ENCODE measurements at regions not wholly inside any gene's neighbourhood (a gene's known extent, or its start where the extent isn't known, plus 50 kb on each side); places are given as distances from the start of the nearest gene placed in this dataset.

DNA sequence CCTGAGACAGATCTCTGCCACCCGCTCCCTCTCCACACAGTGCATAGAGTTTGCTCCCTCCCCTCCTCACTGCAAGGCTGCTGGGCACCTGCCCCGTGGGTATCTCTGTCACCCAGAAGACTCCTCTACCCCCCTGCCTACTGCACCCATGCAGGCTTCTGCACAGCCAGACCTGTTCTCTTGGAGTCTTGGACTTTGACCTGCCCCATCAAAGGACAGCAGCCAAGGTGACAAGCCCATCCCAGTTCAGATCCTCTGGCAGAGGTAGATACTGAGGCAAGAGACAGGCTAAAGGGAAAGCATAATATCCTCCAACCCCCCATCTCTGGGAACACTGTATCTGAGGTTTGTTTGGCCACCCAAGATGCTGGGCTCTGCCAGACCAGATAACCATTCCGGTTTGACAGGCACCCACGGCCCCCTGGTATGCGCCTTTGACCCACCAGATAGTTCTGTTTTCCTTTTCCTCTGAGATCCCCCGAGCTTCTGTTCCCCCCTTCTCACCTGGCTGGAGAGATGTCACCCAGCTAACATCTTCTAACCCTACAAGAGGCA, 239.6 kb downstream of the SOX9 start:
- in situ Hi-C loops (cut with MboI; ENCODE audit: low sequenced_read_pairs): no loop called here

DNA sequence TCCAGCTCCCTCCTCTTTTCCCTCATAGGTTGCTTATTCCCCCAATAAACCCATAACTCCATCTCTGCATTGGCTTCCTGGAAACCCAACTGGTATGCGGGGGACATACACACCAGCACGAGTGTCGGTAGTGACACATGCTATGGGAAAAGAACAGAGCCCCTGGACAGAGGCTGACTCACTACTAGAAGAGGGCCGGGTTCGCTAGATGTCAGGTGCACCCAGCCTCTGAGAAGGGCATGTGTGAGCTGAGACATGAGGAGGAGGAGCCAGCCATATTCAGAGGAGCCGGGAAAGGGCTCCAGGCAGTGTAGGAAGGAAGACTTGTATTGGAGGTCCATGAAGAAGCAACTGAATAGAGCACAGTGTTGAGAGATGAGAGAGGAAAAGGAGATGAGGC, 241.1 kb downstream of the SOX9 start:
- in situ Hi-C loops (cut with MboI; ENCODE audit: low sequenced_read_pairs): no loop called here

DNA sequence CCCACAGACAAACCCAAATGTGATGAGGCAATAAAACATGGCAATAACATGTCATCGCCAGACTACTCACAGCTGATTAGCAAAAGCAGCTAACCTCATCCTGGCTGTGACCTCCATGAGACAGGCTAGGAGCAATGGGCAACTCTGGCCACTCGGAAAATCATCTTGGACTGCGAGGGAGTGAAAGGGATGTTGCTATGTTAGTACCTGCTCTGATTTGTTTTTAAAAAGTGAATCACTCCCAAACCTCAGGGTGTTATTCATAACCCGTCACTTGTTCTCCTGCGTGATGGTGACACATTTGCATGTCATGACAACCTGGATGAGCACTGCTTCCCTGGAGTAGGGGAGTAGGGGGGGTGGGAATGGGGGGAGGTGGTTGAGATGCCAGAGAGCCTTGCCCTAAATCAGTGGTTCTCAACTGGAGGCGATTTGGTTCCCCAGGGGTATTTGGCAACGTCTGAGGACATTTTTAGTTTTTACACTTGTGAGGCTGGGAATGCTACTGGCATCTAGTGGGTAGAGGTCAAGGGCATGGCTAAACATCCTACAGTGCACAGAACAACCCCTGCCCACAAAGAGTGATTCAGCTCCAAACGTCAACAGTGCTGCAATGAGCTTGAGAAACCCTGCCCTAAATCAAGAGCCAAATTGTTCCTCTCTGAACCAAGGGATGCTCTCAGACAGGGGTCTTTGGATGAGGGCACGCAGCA, 241.7 kb downstream of the SOX9 start:
- in situ Hi-C loops (cut with MboI; ENCODE audit: low sequenced_read_pairs): no loop called here

DNA sequence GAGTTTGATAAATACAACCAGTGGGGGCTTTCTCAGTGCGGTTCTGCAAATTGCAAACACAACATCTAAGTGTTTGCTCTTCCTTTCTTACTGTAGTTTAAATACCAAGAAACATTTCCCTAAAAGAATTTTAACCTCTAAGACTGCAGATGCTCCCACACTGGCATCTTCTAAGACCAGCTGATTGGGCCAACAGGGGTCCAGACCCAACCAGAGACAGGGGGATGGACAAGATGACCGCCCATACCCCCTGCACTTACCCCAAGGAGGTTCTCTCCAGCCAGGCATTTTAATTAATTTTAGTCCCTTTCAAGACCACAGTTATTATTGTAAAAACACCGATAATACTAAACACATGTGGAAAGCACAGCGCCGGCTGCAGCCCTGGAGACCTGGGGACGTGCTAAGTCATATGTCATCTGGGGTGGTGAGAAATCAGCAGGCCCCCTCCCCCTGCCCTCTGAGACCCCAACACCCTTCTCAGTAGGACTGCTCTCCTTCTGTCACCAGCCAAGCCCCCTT, 242.3 kb downstream of the SOX9 start:
- in situ Hi-C loops (cut with MboI; ENCODE audit: low sequenced_read_pairs): no loop called here

DNA sequence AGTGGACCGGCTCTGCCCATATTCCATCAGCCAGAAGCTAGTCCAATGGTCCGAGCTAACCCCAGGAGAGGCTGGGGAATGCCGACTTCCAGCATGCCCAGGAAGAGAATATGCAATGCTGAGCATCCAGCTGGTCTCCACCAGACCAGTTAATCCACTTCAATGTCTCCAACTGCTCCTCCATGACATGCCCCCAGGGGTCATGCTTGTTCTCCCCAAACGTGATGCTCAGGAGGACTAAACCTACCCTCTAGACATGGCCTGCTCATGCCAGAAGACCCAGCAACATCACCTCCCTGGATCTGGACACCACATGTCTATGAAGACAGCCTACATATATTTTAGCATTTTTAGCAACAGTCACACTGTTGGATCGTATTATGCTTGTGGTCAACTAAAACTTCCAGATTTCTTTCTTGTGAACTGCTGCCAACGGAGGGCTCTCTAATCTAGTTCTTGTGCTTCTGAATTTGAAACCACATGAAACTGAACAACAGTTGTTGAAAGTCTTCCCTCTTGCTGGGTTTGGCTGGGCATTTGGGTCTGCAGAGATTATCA, 245.1 kb downstream of the SOX9 start:
- in situ Hi-C loops (cut with MboI; ENCODE audit: low sequenced_read_pairs): no loop called here

DNA sequence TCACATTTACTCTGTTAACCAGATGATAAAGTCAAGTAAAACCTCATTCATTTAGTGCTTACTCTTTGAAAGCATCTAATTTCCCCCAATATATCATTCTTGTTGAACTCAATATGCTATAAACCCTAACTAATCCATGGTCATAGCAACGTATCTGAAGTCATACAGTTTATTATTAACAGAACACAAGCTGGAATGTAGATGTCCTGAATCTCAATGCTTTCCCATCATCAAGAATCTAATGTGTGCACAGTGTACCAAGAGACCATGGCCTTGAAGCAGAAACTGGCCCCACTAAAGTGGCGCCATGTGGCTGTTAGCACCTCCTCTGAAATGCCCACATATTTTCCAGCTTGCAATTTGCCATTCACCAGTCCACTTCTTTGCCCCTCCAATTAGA, 245.8 kb downstream of the SOX9 start:
- in situ Hi-C loops (cut with MboI; ENCODE audit: low sequenced_read_pairs): no loop called here

DNA sequence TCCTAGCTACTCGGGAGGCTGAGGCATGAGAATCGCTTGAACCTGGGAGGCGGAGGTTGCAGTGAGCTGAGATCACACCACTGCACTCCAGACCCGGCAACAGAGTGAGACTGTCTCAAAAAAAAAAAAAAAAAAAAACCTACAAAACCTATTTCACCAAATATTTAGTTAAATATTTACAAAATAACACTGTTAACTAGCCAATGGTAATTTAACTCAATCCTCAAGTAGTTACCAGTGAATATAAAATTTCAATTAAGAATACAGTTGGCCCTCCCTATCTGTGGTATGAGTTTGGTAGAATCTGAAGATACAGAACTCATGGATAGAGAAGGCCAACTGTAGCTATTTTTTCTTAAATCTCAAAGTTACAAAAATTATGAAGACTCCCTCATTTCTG, 247.4 kb downstream of the SOX9 start:
- in situ Hi-C loops (cut with MboI; ENCODE audit: low sequenced_read_pairs): no loop called here

DNA sequence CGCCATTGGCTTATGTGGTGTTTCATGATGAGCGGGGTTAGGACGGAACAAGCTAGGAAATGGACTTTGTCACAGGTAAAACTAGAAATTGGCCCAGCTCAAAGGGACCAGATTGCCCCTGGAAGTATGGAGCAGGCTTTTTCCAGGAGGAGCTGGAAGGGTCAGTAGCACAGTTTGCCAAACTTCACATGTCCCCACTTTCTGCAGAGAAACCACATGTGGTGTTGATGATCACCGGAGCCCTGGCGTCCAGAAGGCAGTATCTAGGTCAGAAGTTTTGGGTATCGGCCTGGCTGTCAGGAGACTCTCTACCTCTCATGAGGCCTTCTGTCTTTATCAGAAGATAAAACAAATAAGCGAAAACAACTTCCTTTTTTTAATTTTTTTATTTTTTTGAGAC, 248.5 kb downstream of the SOX9 start:
- in situ Hi-C loops (cut with MboI; ENCODE audit: low sequenced_read_pairs): no loop called here

DNA sequence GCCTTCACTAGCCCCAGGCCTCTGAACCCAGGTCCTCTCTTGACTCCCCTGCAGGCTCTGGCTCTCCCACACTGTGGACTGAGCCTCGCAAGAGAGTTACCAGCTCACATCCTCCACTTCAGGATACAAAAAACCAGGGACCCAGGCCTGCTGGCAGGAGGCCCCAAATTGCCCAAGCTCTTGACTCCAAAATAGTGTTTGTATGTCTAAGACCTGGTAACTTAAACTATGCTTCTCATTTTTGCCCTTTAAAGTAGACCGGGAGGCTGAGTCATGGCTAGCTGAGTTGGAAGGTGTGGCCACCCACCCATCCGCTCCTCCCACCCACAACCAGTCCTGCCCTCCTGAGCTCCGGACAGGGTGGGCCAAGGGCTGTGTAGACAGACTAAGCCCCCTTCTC, 250.0 kb downstream of the SOX9 start:
- in situ Hi-C loops (cut with MboI; ENCODE audit: low sequenced_read_pairs): no loop called here

DNA sequence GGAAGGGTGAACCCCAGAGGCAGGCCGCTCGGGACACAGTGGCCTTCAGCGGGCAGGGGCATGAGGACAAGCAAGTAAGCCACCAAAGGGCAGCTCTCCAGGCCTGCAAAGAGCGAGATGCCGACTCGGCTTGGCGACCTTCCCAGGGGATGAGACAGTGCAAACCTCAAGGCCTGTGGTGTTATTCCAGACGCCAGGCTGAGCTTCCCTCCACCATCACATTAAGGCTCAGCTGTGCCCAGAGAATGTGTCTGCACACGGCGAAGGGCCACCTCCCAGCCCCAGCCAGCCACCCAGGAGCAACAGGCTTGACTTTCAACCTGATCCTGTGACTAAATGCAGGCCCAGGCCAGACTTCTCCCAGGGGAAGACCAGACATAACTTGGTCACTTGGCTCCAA, 251.4 kb downstream of the SOX9 start:
- in situ Hi-C loops (cut with MboI; ENCODE audit: low sequenced_read_pairs): no loop called here

DNA sequence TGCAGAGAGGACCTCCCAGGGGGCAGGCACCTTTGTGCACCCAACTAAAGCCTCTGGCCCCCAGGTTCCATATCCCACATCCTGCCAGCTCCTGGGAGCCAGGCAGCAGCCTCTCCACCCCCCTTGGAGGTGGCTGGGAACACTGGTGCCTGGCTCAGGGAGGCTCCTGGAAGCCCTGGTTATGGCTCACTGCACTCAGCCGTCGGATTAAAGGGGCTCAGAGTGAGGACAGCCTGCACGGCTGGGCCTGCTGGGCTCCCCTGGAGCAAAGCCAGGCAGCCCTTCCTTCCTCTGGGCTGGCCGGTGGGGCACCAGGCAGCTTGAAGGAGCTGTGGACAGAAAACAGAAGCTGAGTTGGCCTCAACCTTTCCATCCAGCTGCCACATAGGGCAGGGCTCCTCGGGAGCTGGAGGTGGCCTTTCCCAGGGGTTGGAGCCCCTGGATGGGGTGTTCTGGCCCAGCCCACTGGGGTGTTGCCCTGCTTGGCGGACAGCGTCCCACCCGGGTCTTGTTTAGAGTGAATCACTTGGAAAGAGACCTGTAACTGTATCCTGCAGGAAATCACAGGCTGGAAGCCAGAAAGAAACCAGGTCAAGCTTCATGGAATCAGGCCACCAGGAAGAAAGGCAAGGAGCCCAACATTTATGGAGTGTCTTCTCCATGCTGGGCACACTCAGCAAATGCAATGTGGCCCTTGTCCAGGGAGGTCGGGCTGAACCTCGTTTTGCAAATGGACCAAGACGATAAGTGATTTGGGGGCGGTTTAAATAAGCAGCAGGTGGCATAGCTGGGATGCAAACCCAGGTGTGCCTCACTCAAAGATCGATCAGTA, 253.3 kb downstream of the SOX9 start:
- in situ Hi-C loops (cut with MboI; ENCODE audit: low sequenced_read_pairs): no loop called here

DNA sequence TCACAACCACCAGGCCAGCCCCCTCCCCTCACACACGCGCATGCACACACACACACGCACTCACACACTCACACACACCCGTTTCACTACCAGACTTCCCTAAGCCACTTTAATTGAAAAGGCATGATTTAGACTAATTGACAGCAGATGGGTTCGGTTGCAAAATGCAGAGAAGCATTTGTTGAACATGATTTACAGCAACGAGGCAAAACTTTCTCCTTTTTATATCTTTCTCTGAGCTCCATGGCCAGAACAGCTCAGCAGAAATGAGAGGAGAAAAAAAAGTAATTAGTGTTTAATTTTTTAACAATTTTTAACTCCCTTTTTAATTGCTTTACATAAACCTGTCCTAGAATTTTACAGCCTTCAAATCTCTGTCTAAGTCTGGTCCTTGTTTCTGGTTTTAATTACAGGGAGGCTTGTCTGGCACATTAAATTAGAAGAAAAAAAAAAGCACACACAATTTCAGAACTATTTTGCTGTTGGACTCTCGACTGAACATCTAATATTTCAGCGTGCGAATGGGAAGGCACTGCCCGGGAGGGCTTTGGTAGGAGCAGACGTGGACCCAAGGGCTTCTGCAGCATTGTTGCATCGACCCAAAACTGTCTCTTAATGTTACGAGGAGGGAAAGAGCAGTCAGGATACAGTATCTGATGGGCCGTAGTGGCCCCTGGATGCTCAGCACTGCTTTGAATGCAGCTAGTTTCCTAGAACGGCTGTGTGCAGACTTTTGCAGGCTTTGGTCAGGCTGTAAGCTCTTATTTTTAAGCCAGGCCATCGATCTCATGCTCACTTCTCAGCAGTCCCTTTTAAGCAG, 255.9 kb downstream of the SOX9 start:
- in situ Hi-C loops (cut with MboI; ENCODE audit: low sequenced_read_pairs): no loop called here

DNA sequence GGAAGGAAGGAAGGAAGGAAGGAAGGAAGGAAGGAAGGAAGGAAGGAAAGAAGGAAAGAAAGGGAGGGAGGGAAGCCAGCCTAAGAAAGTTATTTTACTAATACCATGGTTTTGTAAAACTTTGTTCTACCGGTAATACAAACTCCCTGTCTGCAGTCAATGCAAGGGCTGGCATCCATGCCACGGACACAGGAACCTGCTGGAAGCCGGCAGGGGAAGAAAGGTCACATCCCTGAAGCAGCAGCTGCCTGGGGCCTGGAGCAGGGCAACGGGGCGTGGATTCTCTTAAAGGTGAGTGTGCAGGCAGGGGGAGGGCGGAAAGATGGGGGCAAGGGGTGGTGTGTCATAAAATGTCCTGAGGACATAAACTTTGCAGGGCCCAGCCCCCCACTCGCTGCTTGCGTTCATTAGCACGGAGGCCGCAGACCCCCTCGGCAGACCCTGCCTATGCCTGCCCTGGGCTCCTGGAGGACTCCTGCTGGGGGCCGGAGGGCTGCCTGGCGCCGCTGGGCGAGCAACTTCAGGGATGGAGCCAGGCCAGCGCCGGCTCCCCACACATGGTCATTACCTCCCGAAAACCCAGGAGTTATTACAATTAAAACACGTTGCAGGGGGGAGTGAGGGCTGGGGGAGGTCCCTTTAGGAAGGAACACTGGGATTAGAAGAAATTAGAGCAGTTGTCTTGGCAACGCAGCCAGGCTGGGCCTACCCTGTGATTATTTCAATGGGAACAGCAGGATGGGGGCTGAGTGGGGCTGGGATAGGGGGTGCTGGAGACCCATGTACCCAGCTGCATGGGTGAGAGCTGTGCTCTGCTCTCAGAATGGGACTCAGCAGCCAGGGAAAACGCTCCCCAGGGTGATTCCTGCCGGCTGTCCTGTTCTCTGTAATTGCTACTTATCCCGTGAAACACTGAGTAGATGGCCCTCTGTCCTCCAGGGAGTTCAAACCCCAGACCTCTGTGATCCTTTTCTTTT, 257.9 kb downstream of the SOX9 start:
- in situ Hi-C loops (cut with MboI; ENCODE audit: low sequenced_read_pairs): no loop called here

DNA sequence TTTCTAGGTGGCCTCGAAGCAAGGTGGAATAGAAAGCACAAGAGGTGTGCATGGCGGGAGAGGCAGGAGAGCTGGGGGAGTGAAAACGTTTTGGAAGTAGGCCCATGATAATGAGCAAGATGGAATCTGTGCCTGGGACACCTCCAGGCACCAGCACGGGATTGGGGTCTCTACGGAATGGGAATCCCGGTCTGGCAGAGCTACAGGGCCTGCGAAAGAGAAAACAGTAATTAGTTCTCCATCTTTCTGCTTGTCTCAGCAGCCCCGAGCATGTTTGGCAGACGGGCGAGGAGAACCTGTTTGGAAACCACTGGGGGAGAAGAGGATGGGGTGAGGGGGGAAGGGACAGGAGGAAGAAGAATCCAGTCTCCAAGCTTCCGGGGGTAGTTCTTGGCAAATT, 258.7 kb downstream of the SOX9 start:
- in situ Hi-C loops (cut with MboI; ENCODE audit: low sequenced_read_pairs): no loop called here

DNA sequence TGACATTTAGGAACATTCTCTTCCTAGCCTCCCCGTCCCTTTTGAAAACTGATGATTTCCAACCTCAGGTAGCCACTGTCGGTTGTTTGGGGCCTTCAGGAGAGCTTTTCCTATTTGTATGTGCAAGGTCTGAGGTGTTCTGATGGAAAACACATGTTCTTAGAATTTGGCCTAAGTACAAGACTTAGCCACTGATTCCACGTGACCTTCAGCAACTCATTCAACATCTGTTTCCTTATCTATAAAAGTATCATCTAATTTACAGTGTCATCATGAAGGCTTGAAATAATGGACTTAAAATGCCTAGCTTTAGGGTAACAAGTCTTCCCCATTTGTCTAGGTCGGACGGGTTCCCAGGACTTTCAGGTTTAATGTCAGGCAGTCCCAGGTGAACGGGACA, 259.3 kb downstream of the SOX9 start:
- in situ Hi-C loops (cut with MboI; ENCODE audit: low sequenced_read_pairs): no loop called here

DNA sequence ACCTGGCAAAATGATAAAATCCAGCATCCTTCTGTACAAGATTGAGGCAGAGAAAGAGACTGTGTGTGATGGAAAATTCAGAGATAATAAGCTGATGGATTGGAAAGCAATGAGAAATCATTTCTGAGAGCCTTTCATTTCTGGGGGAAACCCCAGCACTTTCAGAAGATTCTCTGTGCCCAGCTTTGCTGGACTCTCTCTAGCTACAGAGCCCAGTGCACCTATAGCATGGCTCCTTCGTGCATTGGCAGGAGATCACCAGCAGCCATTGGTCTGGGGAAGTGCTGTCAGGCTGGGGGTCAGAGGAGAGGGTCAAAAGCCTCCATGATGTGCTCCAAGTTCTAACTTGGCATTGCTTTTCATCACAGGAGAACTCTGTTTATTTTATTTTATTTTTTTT, 259.9 kb downstream of the SOX9 start:
- in situ Hi-C loops (cut with MboI; ENCODE audit: low sequenced_read_pairs): no loop called here

DNA sequence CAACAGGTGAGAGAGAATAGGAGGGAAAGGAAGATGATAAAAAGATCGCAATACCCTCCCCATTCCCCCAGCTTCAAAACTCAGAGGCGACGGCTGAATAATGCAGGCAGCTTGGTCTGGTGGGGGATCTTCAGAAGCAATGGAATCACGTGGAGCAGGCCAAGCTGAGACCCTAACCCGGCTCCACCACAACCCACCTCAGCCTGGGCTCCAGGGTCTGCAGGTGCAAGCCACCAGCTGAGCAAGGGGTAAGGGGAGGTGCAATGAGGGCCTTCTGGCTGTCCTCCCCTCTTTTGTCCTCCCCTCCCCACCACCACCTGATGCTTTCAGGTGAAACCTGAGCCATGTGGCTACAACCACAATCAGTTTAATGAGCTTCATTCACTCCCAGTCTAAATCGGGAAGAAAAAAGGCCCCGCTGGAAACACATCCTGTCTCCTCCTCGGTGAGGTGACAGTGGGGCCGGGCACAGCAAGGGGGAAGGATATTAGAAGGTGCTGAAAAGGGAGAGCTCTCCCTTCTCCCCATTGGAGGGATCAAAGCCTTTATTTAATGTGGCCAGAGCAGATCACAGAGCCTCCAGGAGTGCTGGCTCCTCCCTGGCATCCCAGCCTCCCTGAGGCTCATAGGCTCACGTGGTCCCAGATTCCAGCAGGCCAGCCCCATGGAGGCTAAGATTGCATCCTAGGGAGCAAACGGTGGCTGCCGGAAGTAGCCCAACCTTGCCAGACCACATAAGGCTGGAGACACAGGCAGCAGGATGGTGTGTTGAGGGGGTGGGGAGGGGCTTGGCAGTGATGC, 261.0 kb downstream of the SOX9 start:
- in situ Hi-C loops (cut with MboI; ENCODE audit: low sequenced_read_pairs): no loop called here

DNA sequence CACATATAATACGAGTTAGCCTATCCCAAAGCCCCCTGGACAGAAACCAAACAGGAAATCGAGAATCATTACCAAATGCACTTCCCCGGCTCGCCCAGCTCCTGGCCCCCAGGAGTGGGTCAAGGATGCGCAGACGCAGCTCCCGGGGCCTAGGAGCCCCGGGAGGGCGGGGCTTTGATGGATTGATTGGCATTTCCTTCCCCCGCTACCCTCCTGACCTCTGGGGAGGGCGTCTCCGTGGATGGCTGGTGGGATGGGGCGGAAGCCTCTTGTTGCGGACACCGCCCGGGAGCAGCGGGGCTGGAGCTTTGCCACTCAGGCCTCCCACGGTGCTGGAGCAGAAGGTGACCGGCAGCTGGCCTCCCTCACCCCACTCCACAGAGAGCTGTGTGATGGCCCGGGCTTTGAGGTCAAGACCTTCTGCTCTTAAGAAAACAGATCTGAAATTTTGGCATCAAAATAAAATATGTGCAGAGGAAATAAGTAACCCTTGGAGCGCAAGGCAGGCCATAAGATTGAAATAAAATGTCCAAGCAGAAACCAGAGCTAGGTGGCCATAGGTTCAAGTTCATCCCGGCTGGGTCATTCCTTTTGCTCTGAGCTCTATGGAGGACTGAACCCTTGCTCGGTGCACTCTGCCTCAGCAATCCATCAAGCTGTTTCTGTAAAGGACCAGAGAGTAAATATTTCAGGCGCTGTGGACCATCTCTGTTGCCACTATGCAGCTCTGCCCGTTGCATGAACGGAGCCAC, 262.3 kb downstream of the SOX9 start:
- in situ Hi-C loops (cut with MboI; ENCODE audit: low sequenced_read_pairs): no loop called here
